ENCODE measurements at regions not wholly inside any gene's neighbourhood (a gene's known extent, or its start where the extent isn't known, plus 50 kb on each side); places are given as distances from the start of the nearest gene placed in this dataset.
"Not testable (repeated sequence)": the region's sequence is repeated elsewhere in the genome, so short reads cannot be mapped to it uniquely, and the experiment has no call there.

DNA sequence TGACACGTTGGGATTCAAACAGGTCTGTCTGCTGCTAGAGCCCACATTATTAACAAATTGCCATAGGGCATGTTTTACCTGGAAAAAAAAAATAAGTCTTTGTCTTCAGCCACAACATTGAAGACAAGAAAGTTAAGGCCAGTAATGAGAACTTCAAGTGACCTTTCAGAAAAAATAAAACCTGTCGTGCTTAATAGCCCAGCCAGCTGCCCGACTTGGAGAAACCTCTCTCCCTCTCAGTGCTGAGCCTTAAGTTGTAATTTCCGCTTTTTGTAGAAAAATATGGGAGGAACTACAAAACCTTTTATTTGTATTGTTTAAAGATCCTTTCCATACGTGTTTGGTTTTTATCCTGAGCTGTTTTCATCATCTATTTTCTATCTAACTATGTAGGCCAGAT lies 454.3 kb upstream of the SLITRK6 start:
- H3K36me3 ChIP-seq (ENCODE audit: low read depth); DNase-seq (ENCODE audit: low spot score); ATAC-seq (ENCODE audit: low read depth); H3K27me3 ChIP-seq (ENCODE audit: insufficient read depth, poor library complexity, severe bottlenecking); H3K27ac ChIP-seq (ENCODE audit: poor library complexity, severe bottlenecking); H3K4me1 ChIP-seq (ENCODE audit: insufficient read depth, poor library complexity, severe bottlenecking); H3K9me3 ChIP-seq (ENCODE audit: severe bottlenecking); H3K4me3 ChIP-seq (ENCODE audit: severe bottlenecking): not testable (repeated sequence)

GRCh38 chr13:86255820-86256219 lies 456.6 kb upstream of the SLITRK6 start:
- not testable (repeated sequence) for H3K27ac ChIP-seq (ENCODE audit: poor library complexity, severe bottlenecking); H3K4me1 ChIP-seq (ENCODE audit: insufficient read depth, poor library complexity, severe bottlenecking); H3K9me3 ChIP-seq (ENCODE audit: severe bottlenecking); DNase-seq (ENCODE audit: low spot score); H3K4me3 ChIP-seq (ENCODE audit: severe bottlenecking); H3K27me3 ChIP-seq (ENCODE audit: insufficient read depth, poor library complexity, severe bottlenecking); H3K36me3 ChIP-seq (ENCODE audit: low read depth)
- peak; percentile 41; the same call in 1 of the 3 replicates for ATAC-seq (ENCODE audit: low read depth)

DNA sequence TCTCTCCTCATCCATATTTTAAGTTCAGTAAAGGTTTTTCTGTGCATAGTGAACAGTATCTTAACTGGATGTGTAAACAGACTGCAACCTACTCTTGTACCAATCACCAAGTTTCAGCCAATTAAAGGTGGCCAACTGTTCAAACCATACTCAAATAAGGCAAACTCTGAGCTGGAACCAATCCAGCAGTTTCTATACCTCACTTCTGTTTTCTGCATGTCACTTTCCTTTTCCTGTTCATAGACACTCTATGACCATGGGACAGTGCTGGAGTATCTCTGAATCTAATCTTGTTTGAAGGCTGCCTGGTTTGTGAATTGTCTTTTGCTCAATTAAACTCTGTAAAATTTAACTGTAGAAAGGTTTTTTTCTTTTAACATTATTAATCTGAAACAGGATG lies 470.3 kb upstream of the SLITRK6 start:
- ATAC-seq (ENCODE audit: low read depth) (no peak), DNase-seq (ENCODE audit: low spot score) (no peak)
- H3K36me3 ChIP-seq (ENCODE audit: low read depth): no peaks in the 10 kb centered on the region
- no peaks in the 10 kb centered on the region for H3K27me3 ChIP-seq (ENCODE audit: insufficient read depth, poor library complexity, severe bottlenecking)
- no peak overlapping the region for H3K4me3 ChIP-seq (ENCODE audit: severe bottlenecking)
- no peaks in the 10 kb centered on the region for H3K9me3 ChIP-seq (ENCODE audit: severe bottlenecking)
- no peak overlapping the region for H3K27ac ChIP-seq (ENCODE audit: poor library complexity, severe bottlenecking)
- TF ChIP-seq, protein P1, sequence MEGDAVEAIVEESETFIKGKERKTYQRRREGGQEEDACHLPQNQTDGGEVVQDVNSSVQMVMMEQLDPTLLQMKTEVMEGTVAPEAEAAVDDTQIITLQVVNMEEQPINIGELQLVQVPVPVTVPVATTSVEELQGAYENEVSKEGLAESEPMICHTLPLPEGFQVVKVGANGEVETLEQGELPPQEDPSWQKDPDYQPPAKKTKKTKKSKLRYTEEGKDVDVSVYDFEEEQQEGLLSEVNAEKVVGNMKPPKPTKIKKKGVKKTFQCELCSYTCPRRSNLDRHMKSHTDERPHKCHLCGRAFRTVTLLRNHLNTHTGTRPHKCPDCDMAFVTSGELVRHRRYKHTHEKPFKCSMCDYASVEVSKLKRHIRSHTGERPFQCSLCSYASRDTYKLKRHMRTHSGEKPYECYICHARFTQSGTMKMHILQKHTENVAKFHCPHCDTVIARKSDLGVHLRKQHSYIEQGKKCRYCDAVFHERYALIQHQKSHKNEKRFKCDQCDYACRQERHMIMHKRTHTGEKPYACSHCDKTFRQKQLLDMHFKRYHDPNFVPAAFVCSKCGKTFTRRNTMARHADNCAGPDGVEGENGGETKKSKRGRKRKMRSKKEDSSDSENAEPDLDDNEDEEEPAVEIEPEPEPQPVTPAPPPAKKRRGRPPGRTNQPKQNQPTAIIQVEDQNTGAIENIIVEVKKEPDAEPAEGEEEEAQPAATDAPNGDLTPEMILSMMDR (IDR thresholded peaks at IDR 0.05; ENCODE audit: poor library complexity, severe bottlenecking): no peak
- H3K4me1 ChIP-seq (ENCODE audit: insufficient read depth, poor library complexity, severe bottlenecking): no peaks in the 10 kb centered on the region

- H3K4me1 ChIP-seq (ENCODE audit: insufficient read depth, poor library complexity, severe bottlenecking): no peaks in the 10 kb centered on the region
- no peaks in the 10 kb centered on the region for H3K27me3 ChIP-seq (ENCODE audit: insufficient read depth, poor library complexity, severe bottlenecking)
- no peaks in the 10 kb centered on the region for H3K36me3 ChIP-seq (ENCODE audit: low read depth)
- TF ChIP-seq, protein P1 (IDR thresholded peaks at IDR 0.05; ENCODE audit: poor library complexity, severe bottlenecking): no peak
- no peak for DNase-seq (ENCODE audit: low spot score)
- no peaks in the 10 kb centered on the region for H3K9me3 ChIP-seq (ENCODE audit: severe bottlenecking)
- no peak for ATAC-seq (ENCODE audit: low read depth)
- no peak overlapping the region for H3K4me3 ChIP-seq (ENCODE audit: severe bottlenecking)
- no peak overlapping the region for H3K27ac ChIP-seq (ENCODE audit: poor library complexity, severe bottlenecking)
These were observed 483.2 kb upstream of the SLITRK6 start for GRCh38 chr13:86282442-86282841.

GRCh38 chr13:86283031-86283430 lies 483.8 kb upstream of the SLITRK6 start:
- ATAC-seq (ENCODE audit: low read depth) (no peak), DNase-seq (ENCODE audit: low spot score) (no peak)
- Histone ChIP-seq H3K4me3 (ENCODE audit: severe bottlenecking) (no peak overlapping the region), H3K4me1 (ENCODE audit: insufficient read depth, poor library complexity, severe bottlenecking) (no peaks in the 10 kb centered on the region), H3K9me3 (ENCODE audit: severe bottlenecking) (no peaks in the 10 kb centered on the region), H3K36me3 (ENCODE audit: low read depth) (no peaks in the 10 kb centered on the region), H3K27ac (ENCODE audit: poor library complexity, severe bottlenecking) (no peak overlapping the region), H3K27me3 (ENCODE audit: insufficient read depth, poor library complexity, severe bottlenecking) (no peaks in the 10 kb centered on the region)
- TF ChIP-seq, protein P1 (IDR thresholded peaks at IDR 0.05; ENCODE audit: poor library complexity, severe bottlenecking): no peak

GRCh38 chr13:86298725-86299124 lies 499.5 kb upstream of the SLITRK6 start:
- no peaks in the 10 kb centered on the region for H3K36me3 ChIP-seq (ENCODE audit: low read depth)
- no peak overlapping the region for H3K27ac ChIP-seq (ENCODE audit: poor library complexity, severe bottlenecking)
- ATAC-seq (ENCODE audit: low read depth) (no peak), DNase-seq (ENCODE audit: low spot score) (no peak)
- no peak overlapping the region for H3K4me3 ChIP-seq (ENCODE audit: severe bottlenecking)
- H3K4me1 ChIP-seq (ENCODE audit: insufficient read depth, poor library complexity, severe bottlenecking): no peaks in the 10 kb centered on the region
- H3K27me3 ChIP-seq (ENCODE audit: insufficient read depth, poor library complexity, severe bottlenecking): no peaks in the 10 kb centered on the region
- no peaks in the 10 kb centered on the region for H3K9me3 ChIP-seq (ENCODE audit: severe bottlenecking)
- TF ChIP-seq, protein P1 (IDR thresholded peaks at IDR 0.05; ENCODE audit: poor library complexity, severe bottlenecking): no peak
